Activated naive CD4-positive, alpha-beta T cell treated with anti-CD3 and anti-CD28 coated beads, Interleukin-2, amount 10 ng/mL, durations not matched to agents 7 days and 5 days (primary cell): ENCODE measurements at regions not wholly inside any gene's neighbourhood (a gene's known extent, or its start where the extent isn't known, plus 50 kb on each side); places are given as distances from the start of the nearest gene placed in this dataset.

Experiments
- CTCF ChIA-PET: fragments of 350-600 bp; sonication (Branson Sonifier 250); formaldehyde crosslinking; loops from one replicate; lab custom pipeline; 2021; ENCODE audit warnings: antibody characterized with exemption; lab: Charles Lee
- DNase-seq: peaks from one replicate; pipeline ENCODE4 v3.0.0-alpha.2; 2020
- H3K27ac Mint-ChIP-seq: one replicate; pipeline ENCODE4 v1.8.0; 2021; ENCODE audit warnings: mild to moderate bottlenecking, moderate library complexity, mixed read lengths
- H3K27me3 Mint-ChIP-seq: one replicate; pipeline ENCODE4 v1.8.0; 2021; ENCODE audit warnings: mild to moderate bottlenecking, mixed read lengths
- H3K36me3 Mint-ChIP-seq: one replicate; pipeline ENCODE4 v1.8.0; 2021; ENCODE audit warnings: mixed read lengths
- H3K4me1 Mint-ChIP-seq: one replicate; pipeline ENCODE4 v1.8.0; 2021; ENCODE audit warnings: mixed read lengths
- H3K4me3 Mint-ChIP-seq: one replicate; pipeline ENCODE4 v1.8.0; 2021; ENCODE audit warnings: mild to moderate bottlenecking, moderate library complexity, mixed read lengths
- H3K9me3 Mint-ChIP-seq: one replicate; pipeline ENCODE4 v1.8.0; 2021; ENCODE audit warnings: mixed read lengths

- Mint-ChIP-seq H3K27me3 (no peaks in the 10 kb centered on the region), H3K36me3 (no peaks in the 10 kb centered on the region), H3K4me3 (no peak overlapping the region), H3K4me1 (no peaks in the 10 kb centered on the region), H3K9me3 (no peaks in the 10 kb centered on the region), H3K27ac (no peak overlapping the region)
- no peak for DNase-seq
- CTCF ChIA-PET: no interaction called here
Observed at GRCh38 chr12:63220921-63221320, 69.9 kb upstream of the AVPR1A start.

GRCh38 chr12:63212316-63212715, 61.3 kb upstream of the AVPR1A start:
- H3K27ac Mint-ChIP-seq: no peak overlapping the region

GRCh38 chr12:63208956-63209355, 58.0 kb upstream of the AVPR1A start:
- Mint-ChIP-seq H3K27ac (no peak overlapping the region), H3K4me1 (no peaks in the 10 kb centered on the region), H3K27me3 (no peaks in the 10 kb centered on the region), H3K9me3 (no peaks in the 10 kb centered on the region), H3K4me3 (no peak overlapping the region), H3K36me3 (no peaks in the 10 kb centered on the region)
- CTCF ChIA-PET: no interaction called here
- no peak for DNase-seq

More at GRCh38 chr12:63212316-63212715, 61.3 kb upstream of the AVPR1A start:
- Mint-ChIP-seq H3K36me3 (no peaks in the 10 kb centered on the region), H3K27me3 (no peaks in the 10 kb centered on the region), H3K4me1 (no peaks in the 10 kb centered on the region), H3K4me3 (no peak overlapping the region), H3K9me3 (no peaks in the 10 kb centered on the region)
- CTCF ChIA-PET: no interaction called here
- DNase-seq: no peak

- H3K27ac Mint-ChIP-seq: no peak overlapping the region
- CTCF ChIA-PET: no interaction called here
- no peaks in the 10 kb centered on the region for H3K27me3 Mint-ChIP-seq
- H3K4me3 Mint-ChIP-seq: no peak overlapping the region
- no peaks in the 10 kb centered on the region for H3K4me1 Mint-ChIP-seq
- H3K36me3 Mint-ChIP-seq: no peaks in the 10 kb centered on the region
- no peak for DNase-seq
- H3K9me3 Mint-ChIP-seq: peaks cover 2% of the 10 kb centered on the region
Observed at GRCh38 chr12:63206909-63207308, 55.9 kb upstream of the AVPR1A start.

- no peaks in the 10 kb centered on the region for H3K36me3 Mint-ChIP-seq
- H3K4me1 Mint-ChIP-seq: no peaks in the 10 kb centered on the region
- peaks cover 2% of the 10 kb centered on the region for H3K9me3 Mint-ChIP-seq
- H3K27ac Mint-ChIP-seq: no peak overlapping the region
- CTCF ChIA-PET: no interaction called here
- no peak overlapping the region for H3K4me3 Mint-ChIP-seq
- no peaks in the 10 kb centered on the region for H3K27me3 Mint-ChIP-seq
- DNase-seq: no peak
Observed at GRCh38 chr12:63206494-63206893, 55.5 kb upstream of the AVPR1A start.
